Keratinocyte (primary cell): ENCODE measurements at regions not wholly inside any gene's neighbourhood (a gene's known extent, or its start where the extent isn't known, plus 50 kb on each side); places are given as distances from the start of the nearest gene placed in this dataset.

Experiments used
- DNase-seq: peaks from one replicate; pipeline ENCODE4 v3.0.0-alpha.2; 2011; ENCODE audit warnings: low read depth, missing footprints, low spot score
- FAIRE-seq: peaks from 2 replicates; lab custom pipeline; 2011; peaks lifted over from hg19 to GRCh38; lab: Jason Lieb, UNC
- H2AFZ ChIP-seq: 2 replicates; pipeline ENCODE4 v1.6.0; 2012; ENCODE audit warnings: low read length, control low read depth, inconsistent platforms; ENCODE audit not compliant: control insufficient read depth
- H3K27ac ChIP-seq: 2 replicates; pipeline ENCODE4 v1.5.1; 2011; ENCODE audit warnings: low read length; ENCODE audit not compliant: control insufficient read depth, insufficient read depth
- H3K27me3 ChIP-seq: 3 replicates; pipeline ENCODE4 v1.6.0; 2011; ENCODE audit warnings: low read length; ENCODE audit not compliant: control insufficient read depth, insufficient read depth; ENCODE audit errors: extremely low read depth
- H3K36me3 ChIP-seq, 2 experiments: 2 replicates in 1 of 2; 3 replicates in 1 of 2; pipeline ENCODE4 v1.5.1; 2011; ENCODE audit warnings: low read length in 2 of 2, mild to moderate bottlenecking in 1 of 2; ENCODE audit not compliant: control insufficient read depth in 2 of 2, insufficient read depth in 2 of 2; ENCODE audit errors: extremely low read depth in 1 of 2
- H3K4me1 ChIP-seq: 3 replicates; pipeline ENCODE4 v1.5.1; 2011; ENCODE audit warnings: low read length; ENCODE audit not compliant: control insufficient read depth, insufficient read depth; ENCODE audit errors: extremely low read depth
- H3K4me2 ChIP-seq: 3 replicates; pipeline ENCODE4 v1.6.0; 2011; ENCODE audit warnings: low read depth, low read length; ENCODE audit not compliant: control insufficient read depth, insufficient read depth; ENCODE audit errors: extremely low read depth
- H3K4me3 ChIP-seq, 3 experiments: fragments of 200-600 bp in 1 of 3; sonication (generic) in 1 of 3; 2 replicates in 2 of 3; 3 replicates in 1 of 3; pipeline ENCODE4 v1.5.1; 2011 to 2016; ENCODE audit warnings: low read length in 3 of 3, mild to moderate bottlenecking in 3 of 3, control low read depth in 2 of 3, inconsistent platforms in 1 of 3, low read depth in 1 of 3, mixed read lengths in 1 of 3, mixed run types in 1 of 3, moderate library complexity in 1 of 3; ENCODE audit not compliant: control insufficient read depth in 2 of 3, insufficient read depth in 2 of 3; ENCODE audit errors: extremely low read depth in 1 of 3
- H3K79me2 ChIP-seq: 2 replicates; pipeline ENCODE4 v1.6.0; 2012; ENCODE audit warnings: low read length; ENCODE audit not compliant: control insufficient read depth, insufficient read depth
- H3K9ac ChIP-seq: 3 replicates; pipeline ENCODE4 v1.6.0; 2011; ENCODE audit warnings: low read length; ENCODE audit not compliant: control insufficient read depth, insufficient read depth; ENCODE audit errors: extremely low read depth
- H3K9me1 ChIP-seq: 3 replicates; pipeline ENCODE4 v1.6.0; 2011; ENCODE audit warnings: low read length; ENCODE audit not compliant: control insufficient read depth, insufficient read depth; ENCODE audit errors: extremely low read depth
- H3K9me3 ChIP-seq: 2 replicates; pipeline ENCODE4 v1.5.1; 2012; ENCODE audit warnings: low read depth, low read length; ENCODE audit not compliant: control insufficient read depth
- H4K20me1 ChIP-seq: 3 replicates; pipeline ENCODE4 v1.6.0; 2011; ENCODE audit warnings: low read length; ENCODE audit not compliant: control insufficient read depth, insufficient read depth; ENCODE audit errors: extremely low read depth
- CTCF ChIP-seq, 3 experiments: IDR thresholded peaks in 1 of 3; conservative IDR thresholded peaks in 1 of 3; optimal IDR thresholded peaks in 1 of 3; 2 replicates in 2 of 3; 3 replicates in 1 of 3; pipeline versions ENCODE3 to v1.5.1; 2011; ENCODE audit warnings: low read length in 3 of 3, mild to moderate bottlenecking in 3 of 3, moderate library complexity in 2 of 3, control low read depth in 1 of 3, inconsistent platforms in 1 of 3; ENCODE audit not compliant: insufficient read depth in 2 of 3; ENCODE audit errors: extremely low read depth in 1 of 3
- EZH2 ChIP-seq: IDR thresholded peaks from one replicate; pipeline ENCODE4 v1.6.1; 2012; ENCODE audit warnings: inconsistent platforms, mild to moderate bottlenecking, low read length, moderate library complexity
- dilution Hi-C: fragments of 300-500 bp; cut with MboI; formaldehyde crosslinking; loops from one replicate; pipeline ENCODE4 v1.7.0; 2020; ENCODE audit warnings: low sequenced_read_pairs; ENCODE audit not compliant: extremely low pct_ligation_motif_present

GRCh38 chr13:55661505-55661904 is 1479.2 kb upstream of the PRR20A start:
- Histone ChIP-seq H3K9ac (no peak overlapping the region), H3K4me2 (no peak overlapping the region), H3K27me3 (no peaks in the 10 kb centered on the region), H3K4me3 (no peak overlapping the region), H4K20me1 (no peaks in the 10 kb centered on the region), H2AFZ (no peak overlapping the region), H3K9me3 (no peaks in the 10 kb centered on the region), H3K36me3 (no peaks in the 10 kb centered on the region), H3K4me1 (no peaks in the 10 kb centered on the region), H3K27ac (no peak overlapping the region), H3K79me2 (no peaks in the 10 kb centered on the region), H3K9me1 (no peaks in the 10 kb centered on the region)
- FAIRE-seq (no peak), DNase-seq (no peak)
- dilution Hi-C loops, result no loop called here
- no peak for TF ChIP-seq CTCF (optimal IDR thresholded peaks at IDR 0.05 in 1 of 3, IDR thresholded peaks at IDR 0.05 in 1 of 3, conservative IDR thresholded peaks at IDR 0.05 in 1 of 3; ENCODE audit: extremely low read depth in 1 of 3, insufficient read depth in 2 of 3, low read length in 3 of 3)
- TF ChIP-seq EZH2, result no peak

- Histone ChIP-seq H2AFZ (no peak overlapping the region), H3K9me1 (no peaks in the 10 kb centered on the region), H4K20me1 (no peaks in the 10 kb centered on the region), H3K9ac (no peak overlapping the region), H3K4me1 (no peaks in the 10 kb centered on the region), H3K27ac (no peak overlapping the region), H3K4me3 (no peak overlapping the region), H3K9me3 (no peaks in the 10 kb centered on the region), H3K4me2 (no peak overlapping the region), H3K36me3 (no peaks in the 10 kb centered on the region), H3K79me2 (no peaks in the 10 kb centered on the region), H3K27me3 (no peaks in the 10 kb centered on the region)
- FAIRE-seq (no peak), DNase-seq (no peak)
- dilution Hi-C loops, result no loop called here
- TF ChIP-seq CTCF (optimal IDR thresholded peaks at IDR 0.05 in 1 of 3, IDR thresholded peaks at IDR 0.05 in 1 of 3, conservative IDR thresholded peaks at IDR 0.05 in 1 of 3; ENCODE audit: extremely low read depth in 1 of 3, insufficient read depth in 2 of 3, low read length in 3 of 3) (no peak), EZH2 (no peak)
Measured at GRCh38 chr13:55664178-55664577, 1476.5 kb upstream of the PRR20A start.
